GM12878 (cell line): ENCODE measurements at regions not wholly inside any gene's neighbourhood (a gene's known extent, or its start where the extent isn't known, plus 50 kb on each side); places are given as distances from the start of the nearest gene placed in this dataset.

ENCODE experiments used
- ATAC-seq: fragments of 200-7000 bp; cut with Tn5 transposase; 3 replicates; pipeline ENCODE4 v1.9.1; 2020; ENCODE audit warnings: mild to moderate bottlenecking, moderate library complexity
- BruUV-seq: library from RNA; stranded (reverse); fragments of 400-500 nt; replicated peaks from 2 replicates; lab custom pipeline; 2021; lab: Mats Ljungman, UMichigan
- CTCF ChIA-PET: fragments of 300-600 bp; sonication (Branson Sonifier 250); formaldehyde crosslinking; extraction: SDS; loops from one replicate; lab custom pipeline; 2021; ENCODE audit warnings: inconsistent platforms; lab: Yijun Ruan, JAX
- POLR2A ChIA-PET: fragments of 350-600 bp; formaldehyde crosslinking; extraction: SDS; loops from one replicate; lab custom pipeline; 2021; ENCODE audit warnings: inconsistent platforms; lab: Charles Lee
- RAD21 ChIA-PET: fragments of 300-600 bp; sonication (Branson Sonifier 250); formaldehyde crosslinking; loops from one replicate; lab custom pipeline; 2023; ENCODE audit warnings: antibody characterized with exemption; ENCODE audit not compliant: unreplicated experiment; lab: Charles Lee
- SMC1A ChIA-PET: fragments of 300-600 bp; sonication (Branson Sonifier 250); formaldehyde crosslinking; loops from one replicate; lab custom pipeline; 2023; ENCODE audit not compliant: unreplicated experiment, uncharacterized antibody; lab: Charles Lee
- DNase-seq: peaks from one replicate; pipeline ENCODE4 v3.0.0-alpha.2; 2011; ENCODE audit warnings: low read depth, low spot score
- FAIRE-seq: peaks from 3 replicates; lab custom pipeline; 2011; peaks lifted over from hg19 to GRCh38; lab: Jason Lieb, UNC
- H2AFZ ChIP-seq: 2 replicates; pipeline ENCODE4 v1.6.0; 2011; ENCODE audit warnings: low read depth, low read length, control low read depth; ENCODE audit not compliant: control insufficient read depth
- H3K27ac ChIP-seq: 2 replicates; pipeline ENCODE4 v1.5.1; 2011; ENCODE audit warnings: control low read depth; ENCODE audit not compliant: control insufficient read depth, insufficient read depth
- H3K27me3 ChIP-seq, 2 experiments: replicated peaks in 1 of 2; 2 replicates each; pipeline versions ENCODE4 v1.6.0 to v1.6.1; 2011; ENCODE audit warnings: low read length in 1 of 2; ENCODE audit not compliant: control insufficient read depth in 2 of 2, insufficient read depth in 2 of 2
- H3K36me3 ChIP-seq, 2 experiments: 2 replicates each; pipeline ENCODE4 v1.5.1; 2011; ENCODE audit warnings: low read length in 1 of 2; ENCODE audit not compliant: control insufficient read depth in 2 of 2, insufficient read depth in 2 of 2
- H3K4me1 ChIP-seq: 2 replicates; pipeline ENCODE4 v1.6.1; 2011; ENCODE audit warnings: mild to moderate bottlenecking, low read length, moderate library complexity, mixed read lengths; ENCODE audit not compliant: control insufficient read depth, insufficient read depth
- H3K4me2 ChIP-seq: 2 replicates; pipeline ENCODE4 v1.6.0; 2011; ENCODE audit warnings: control low read depth; ENCODE audit not compliant: control insufficient read depth, insufficient read depth
- H3K4me3 ChIP-seq: fragments of 200-600 bp; sonication (generic); 2 replicates; pipeline ENCODE4 v1.5.1; 2016
- H3K79me2 ChIP-seq: 2 replicates; pipeline ENCODE4 v1.6.0; 2011; ENCODE audit warnings: low read length; ENCODE audit not compliant: control insufficient read depth, insufficient read depth
- H3K9ac ChIP-seq: 2 replicates; pipeline ENCODE4 v1.8.0; 2011; ENCODE audit warnings: low read length, control low read depth, mixed read lengths; ENCODE audit not compliant: control insufficient read depth, insufficient read depth
- H3K9me3 ChIP-seq: replicated peaks from 3 replicates; pipeline ENCODE4 v1.5.1; 2011; ENCODE audit warnings: mild to moderate bottlenecking, low read length; ENCODE audit not compliant: control insufficient read depth, insufficient read depth
- H4K20me1 ChIP-seq: 2 replicates; pipeline ENCODE4 v1.6.0; 2011; ENCODE audit not compliant: control insufficient read depth, insufficient read depth
- EGR1 ChIP-seq, 2 experiments: IDR thresholded peaks; 1 replicate in 1 of 2; 2 replicates in 1 of 2; pipeline ENCODE4 v1.6.1; 2011 to 2012; ENCODE audit warnings: low read depth in 2 of 2, low read length in 2 of 2, borderline replicate concordance in 1 of 2, mild to moderate bottlenecking in 1 of 2, moderate library complexity in 1 of 2
- FOXM1 ChIP-seq: IDR thresholded peaks from 2 replicates; pipeline ENCODE4 v1.6.1; 2012; ENCODE audit warnings: low read depth, mild to moderate bottlenecking, inconsistent platforms, low read length, moderate library complexity
- IKZF2 ChIP-seq, 2 experiments: fragments of 450-650 bp; IDR thresholded peaks; 2 replicates each; pipeline ENCODE4 v1.6.1; 2017; ENCODE audit warnings: mild to moderate bottlenecking in 2 of 2, moderate library complexity in 2 of 2
- JUNB ChIP-seq: IDR thresholded peaks from 2 replicates; pipeline ENCODE4 v1.6.1; 2016; ENCODE audit warnings: antibody characterized with exemption, mild to moderate bottlenecking
- PAX8 ChIP-seq: fragments of 450-650 bp; IDR thresholded peaks from 2 replicates; pipeline ENCODE4 v1.6.1; 2017; ENCODE audit warnings: mild to moderate bottlenecking, moderate library complexity
- POLR2AphosphoS5 ChIP-seq: IDR thresholded peaks from 2 replicates; pipeline ENCODE4 v1.6.1; 2011; ENCODE audit warnings: mild to moderate bottlenecking, low read length, inconsistent platforms
- SIN3A ChIP-seq: IDR thresholded peaks from 2 replicates; pipeline ENCODE4 v1.6.1; 2012; ENCODE audit warnings: low read depth, low read length, improper control_type of control experiment
- SMC3 ChIP-seq: IDR thresholded peaks from 2 replicates; pipeline ENCODE4 v1.6.1; 2011; ENCODE audit warnings: low read length, improper control_type of control experiment, borderline replicate concordance
- TAF1 ChIP-seq: IDR thresholded peaks from 2 replicates; pipeline ENCODE4 v1.6.1; 2011; ENCODE audit warnings: mild to moderate bottlenecking, low read depth, low read length, borderline replicate concordance
- TCF12 ChIP-seq: IDR thresholded peaks from 2 replicates; pipeline ENCODE4 v1.6.1; 2011; ENCODE audit warnings: low read depth, mild to moderate bottlenecking, low read length
- TCF3 ChIP-seq: IDR thresholded peaks from 2 replicates; pipeline ENCODE4 v1.6.1; 2012; ENCODE audit warnings: low read depth, mild to moderate bottlenecking, low read length, borderline replicate concordance; ENCODE audit not compliant: insufficient read depth
- TCF7 ChIP-seq: IDR thresholded peaks from 2 replicates; pipeline ENCODE4 v1.6.1; 2014; ENCODE audit warnings: antibody characterized with exemption, borderline replicate concordance
- ZNF24 ChIP-seq: fragments of 450-650 bp; IDR thresholded peaks from 2 replicates; pipeline ENCODE4 v1.6.1; 2017; ENCODE audit warnings: antibody characterized with exemption, mild to moderate bottlenecking
- ZNF384 ChIP-seq: IDR thresholded peaks from 2 replicates; pipeline ENCODE4 v1.6.1; 2012; ENCODE audit warnings: low read depth, mild to moderate bottlenecking, low read length, improper control_type of control experiment, borderline replicate concordance
- WGBS: methylation state at CpG from one replicate; pipeline ENCODE4 v1.1.6; 2016; ENCODE audit warnings: low lambda C conversion rate; ENCODE audit not compliant: insufficient replicate concordance, insufficient coverage; ENCODE audit errors: missing lambda C conversion rate; 5-methylcytosine and 5-hydroxymethylcytosine counted together
- in situ Hi-C: fragments of 300-500 bp; cut with MboI; formaldehyde crosslinking; loops from 9 replicates; pipeline ENCODE4 v1.14.3; 2018; ENCODE audit warnings: mixed read lengths
- intact Hi-C: fragments of 100-400 bp; cut with micrococcal nuclease; formaldehyde crosslinking; loops from one replicate; pipeline ENCODE4 v1.14.2; 2022; ENCODE audit not compliant: unreplicated experiment
- TF ChIP-seq, protein P1 (sequence below): fragments of 450-650 bp; IDR thresholded peaks from 2 replicates; pipeline ENCODE4 v1.6.1; 2017; ENCODE audit warnings: antibody characterized with exemption, mild to moderate bottlenecking, moderate library complexity
- TF ChIP-seq, protein P2 (sequence below): IDR thresholded peaks from 2 replicates; pipeline ENCODE4 v1.6.1; 2011; ENCODE audit warnings: low read depth, mild to moderate bottlenecking, low read length, moderate library complexity, borderline replicate concordance; ENCODE audit errors: extremely low read depth
- TF ChIP-seq, protein P3 (sequence below): fragments of 450-650 bp; formaldehyde crosslinking; IDR thresholded peaks from 2 replicates; pipeline ENCODE4 v1.4.0; 2020; ENCODE audit warnings: mild to moderate bottlenecking, moderate library complexity

DNA sequence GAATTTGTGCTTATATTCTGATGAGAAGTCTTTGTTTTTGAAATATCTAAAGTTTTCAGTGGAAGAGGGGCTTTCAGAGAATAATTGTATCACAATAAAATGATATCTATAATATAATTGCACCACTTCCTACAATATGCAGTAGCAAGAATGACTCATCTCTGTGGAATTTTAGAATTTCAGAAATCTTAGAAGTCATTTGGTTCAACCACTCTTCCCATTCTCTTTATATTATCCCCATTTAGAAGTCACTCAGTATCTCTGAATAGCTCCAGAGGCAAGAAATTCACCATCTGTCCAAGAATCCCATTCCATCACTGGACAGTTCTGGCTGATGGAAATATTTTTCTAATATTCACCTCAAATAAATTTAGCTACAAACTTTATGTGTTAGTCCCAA is 59.3 kb upstream of the CCDC68 start (continued):
- TF ChIP-seq, protein P1, sequence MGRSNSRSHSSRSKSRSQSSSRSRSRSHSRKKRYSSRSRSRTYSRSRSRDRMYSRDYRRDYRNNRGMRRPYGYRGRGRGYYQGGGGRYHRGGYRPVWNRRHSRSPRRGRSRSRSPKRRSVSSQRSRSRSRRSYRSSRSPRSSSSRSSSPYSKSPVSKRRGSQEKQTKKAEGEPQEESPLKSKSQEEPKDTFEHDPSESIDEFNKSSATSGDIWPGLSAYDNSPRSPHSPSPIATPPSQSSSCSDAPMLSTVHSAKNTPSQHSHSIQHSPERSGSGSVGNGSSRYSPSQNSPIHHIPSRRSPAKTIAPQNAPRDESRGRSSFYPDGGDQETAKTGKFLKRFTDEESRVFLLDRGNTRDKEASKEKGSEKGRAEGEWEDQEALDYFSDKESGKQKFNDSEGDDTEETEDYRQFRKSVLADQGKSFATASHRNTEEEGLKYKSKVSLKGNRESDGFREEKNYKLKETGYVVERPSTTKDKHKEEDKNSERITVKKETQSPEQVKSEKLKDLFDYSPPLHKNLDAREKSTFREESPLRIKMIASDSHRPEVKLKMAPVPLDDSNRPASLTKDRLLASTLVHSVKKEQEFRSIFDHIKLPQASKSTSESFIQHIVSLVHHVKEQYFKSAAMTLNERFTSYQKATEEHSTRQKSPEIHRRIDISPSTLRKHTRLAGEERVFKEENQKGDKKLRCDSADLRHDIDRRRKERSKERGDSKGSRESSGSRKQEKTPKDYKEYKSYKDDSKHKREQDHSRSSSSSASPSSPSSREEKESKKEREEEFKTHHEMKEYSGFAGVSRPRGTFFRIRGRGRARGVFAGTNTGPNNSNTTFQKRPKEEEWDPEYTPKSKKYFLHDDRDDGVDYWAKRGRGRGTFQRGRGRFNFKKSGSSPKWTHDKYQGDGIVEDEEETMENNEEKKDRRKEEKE: no peak
- no peak for TF ChIP-seq PAX8
- TF ChIP-seq, protein P2, sequence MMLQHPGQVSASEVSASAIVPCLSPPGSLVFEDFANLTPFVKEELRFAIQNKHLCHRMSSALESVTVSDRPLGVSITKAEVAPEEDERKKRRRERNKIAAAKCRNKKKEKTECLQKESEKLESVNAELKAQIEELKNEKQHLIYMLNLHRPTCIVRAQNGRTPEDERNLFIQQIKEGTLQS: no peak
- TF ChIP-seq TCF12: no peak
- TF ChIP-seq EGR1 (IDR thresholded peaks at IDR 0.05; ENCODE audit: borderline replicate concordance in 1 of 2, low read depth in 2 of 2, low read length in 2 of 2): no peak
- TF ChIP-seq SIN3A: no peak
- no peak for TF ChIP-seq TCF3
- TF ChIP-seq POLR2AphosphoS5: no peak
- no peak for TF ChIP-seq FOXM1
- no peak for TF ChIP-seq ZNF24

DNA sequence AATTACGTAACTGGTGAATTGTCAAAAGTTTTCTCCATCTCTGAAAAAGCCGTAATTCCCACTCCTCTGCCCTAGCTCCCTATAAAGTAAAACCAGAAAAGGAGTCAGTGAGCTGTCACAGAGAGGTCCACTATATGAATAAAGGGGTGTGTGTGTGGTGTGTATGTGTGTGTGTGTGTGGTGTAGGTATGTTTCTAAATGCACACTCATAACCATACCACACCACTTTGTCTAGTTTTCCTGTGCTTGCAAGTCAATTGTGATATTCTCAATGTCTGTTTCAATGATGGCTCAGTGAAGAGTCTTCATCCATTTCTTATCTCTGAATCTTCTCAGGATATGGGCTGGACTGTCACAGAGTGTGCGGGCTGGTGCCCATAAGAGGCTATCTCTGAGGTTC is 54.8 kb upstream of the CCDC68 start:
- WGBS: 50% methylated on average over 3 of the region's 3 CpGs
- ChIA-PET SMC1A (interaction anchor here (0.7 to 3.8 kb wide), 6 partner anchors 20 to 328 kb away, joined by 3 to 22 read pairs (median 3); no protein-coding TSS in a partner anchor), CTCF (interaction anchor here (0.7 to 1.0 kb wide), 4 partner anchors 28 to 220 kb away, joined by 3 to 4 read pairs (median 4); no protein-coding TSS in a partner anchor), RAD21 (interaction anchor here (0.8 to 1.0 kb wide), 2 partner anchors 30 to 154 kb away, joined by 3 read pairs; no protein-coding TSS in a partner anchor), POLR2A (no interaction called here)
- Histone ChIP-seq H3K4me2 (no peak overlapping the region), H3K4me3 (no peak overlapping the region), H3K36me3 (no peaks in the 10 kb centered on the region), H2AFZ (no peak overlapping the region), H3K27me3 (no peaks in the 10 kb centered on the region), H3K9me3 (no peaks in the 10 kb centered on the region), H3K4me1 (no peaks in the 10 kb centered on the region), H4K20me1 (no peaks in the 10 kb centered on the region), H3K27ac (no peak overlapping the region), H3K79me2 (no peaks in the 10 kb centered on the region), H3K9ac (no peak overlapping the region)
- DNase-seq: no peak
- no peak for FAIRE-seq
- peak; percentile 61 for ATAC-seq
- no TSS peak for BruUV-seq
- intact Hi-C loops (no loop called here), in situ Hi-C loops (no loop called here)
- TF ChIP-seq ZNF24 (no peak), ZNF384 (no peak), IKZF2 (IDR thresholded peaks at IDR 0.05) (no peak), SMC3 (no peak), JUNB (no peak), TCF7 (no peak), TAF1 (no peak)
- TF ChIP-seq, protein P3, sequence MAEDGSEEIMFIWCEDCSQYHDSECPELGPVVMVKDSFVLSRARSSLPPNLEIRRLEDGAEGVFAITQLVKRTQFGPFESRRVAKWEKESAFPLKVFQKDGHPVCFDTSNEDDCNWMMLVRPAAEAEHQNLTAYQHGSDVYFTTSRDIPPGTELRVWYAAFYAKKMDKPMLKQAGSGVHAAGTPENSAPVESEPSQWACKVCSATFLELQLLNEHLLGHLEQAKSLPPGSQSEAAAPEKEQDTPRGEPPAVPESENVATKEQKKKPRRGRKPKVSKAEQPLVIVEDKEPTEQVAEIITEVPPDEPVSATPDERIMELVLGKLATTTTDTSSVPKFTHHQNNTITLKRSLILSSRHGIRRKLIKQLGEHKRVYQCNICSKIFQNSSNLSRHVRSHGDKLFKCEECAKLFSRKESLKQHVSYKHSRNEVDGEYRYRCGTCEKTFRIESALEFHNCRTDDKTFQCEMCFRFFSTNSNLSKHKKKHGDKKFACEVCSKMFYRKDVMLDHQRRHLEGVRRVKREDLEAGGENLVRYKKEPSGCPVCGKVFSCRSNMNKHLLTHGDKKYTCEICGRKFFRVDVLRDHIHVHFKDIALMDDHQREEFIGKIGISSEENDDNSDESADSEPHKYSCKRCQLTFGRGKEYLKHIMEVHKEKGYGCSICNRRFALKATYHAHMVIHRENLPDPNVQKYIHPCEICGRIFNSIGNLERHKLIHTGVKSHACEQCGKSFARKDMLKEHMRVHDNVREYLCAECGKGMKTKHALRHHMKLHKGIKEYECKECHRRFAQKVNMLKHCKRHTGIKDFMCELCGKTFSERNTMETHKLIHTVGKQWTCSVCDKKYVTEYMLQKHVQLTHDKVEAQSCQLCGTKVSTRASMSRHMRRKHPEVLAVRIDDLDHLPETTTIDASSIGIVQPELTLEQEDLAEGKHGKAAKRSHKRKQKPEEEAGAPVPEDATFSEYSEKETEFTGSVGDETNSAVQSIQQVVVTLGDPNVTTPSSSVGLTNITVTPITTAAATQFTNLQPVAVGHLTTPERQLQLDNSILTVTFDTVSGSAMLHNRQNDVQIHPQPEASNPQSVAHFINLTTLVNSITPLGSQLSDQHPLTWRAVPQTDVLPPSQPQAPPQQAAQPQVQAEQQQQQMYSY: no peak
